Fibroblast of skin of right quadriceps (primary cell): ENCODE measurements at regions not wholly inside any gene's neighbourhood (a gene's known extent, or its start where the extent isn't known, plus 50 kb on each side); places are given as distances from the start of the nearest gene placed in this dataset.
"Not testable (repeated sequence)": the region's sequence is repeated elsewhere in the genome, so short reads cannot be mapped to it uniquely, and the experiment has no call there.

Source experiments
- DNase-seq: peaks from one replicate; pipeline ENCODE4 v3.0.0-alpha.2; 2013

- no peak for DNase-seq
Observed at GRCh38 chr10:60508831-60509230, 119.2 kb upstream of the ANK3 start.

DNA sequence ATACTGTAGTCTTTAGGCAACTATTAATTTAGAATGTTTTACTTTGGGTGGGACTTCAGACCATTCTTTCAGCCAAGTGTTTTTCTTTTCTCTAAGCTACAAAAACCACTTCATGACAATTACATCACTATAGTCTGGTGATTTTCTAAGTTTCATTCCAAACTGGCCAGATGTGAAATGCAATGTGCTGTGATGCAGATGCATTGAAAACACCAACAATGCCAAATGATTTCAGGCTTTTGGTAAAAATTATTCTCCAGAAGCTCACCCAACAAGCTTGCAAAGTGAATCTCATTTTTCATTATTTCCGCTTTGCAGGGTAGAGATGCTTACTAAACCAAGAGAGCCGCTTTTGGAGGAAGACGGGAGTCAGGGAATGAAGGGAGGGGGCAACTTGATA is 118.4 kb upstream of the ANK3 start:
- no peak for DNase-seq

- DNase-seq = no peak
Observed at GRCh38 chr10:60502621-60503020, 112.9 kb upstream of the ANK3 start.

DNA sequence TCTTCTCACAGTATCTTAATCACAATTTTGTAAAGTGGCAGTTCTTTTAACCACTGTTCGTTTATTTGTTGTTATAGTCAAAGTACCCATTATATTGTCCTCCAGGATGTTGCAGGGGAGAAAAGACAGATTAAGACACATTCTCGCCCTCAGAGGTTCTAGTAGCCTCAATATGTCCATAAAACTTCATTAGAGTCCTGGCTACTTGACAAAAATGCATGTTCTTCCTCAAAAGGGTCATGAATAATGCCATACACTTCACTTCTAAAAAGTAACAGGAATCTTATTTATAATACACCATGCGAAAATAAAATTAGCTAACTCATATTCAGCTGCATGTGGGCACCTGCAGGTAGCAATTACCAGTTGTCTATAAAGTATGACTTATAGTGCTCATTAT is 109.3 kb upstream of the ANK3 start:
- no peak for DNase-seq

DNA sequence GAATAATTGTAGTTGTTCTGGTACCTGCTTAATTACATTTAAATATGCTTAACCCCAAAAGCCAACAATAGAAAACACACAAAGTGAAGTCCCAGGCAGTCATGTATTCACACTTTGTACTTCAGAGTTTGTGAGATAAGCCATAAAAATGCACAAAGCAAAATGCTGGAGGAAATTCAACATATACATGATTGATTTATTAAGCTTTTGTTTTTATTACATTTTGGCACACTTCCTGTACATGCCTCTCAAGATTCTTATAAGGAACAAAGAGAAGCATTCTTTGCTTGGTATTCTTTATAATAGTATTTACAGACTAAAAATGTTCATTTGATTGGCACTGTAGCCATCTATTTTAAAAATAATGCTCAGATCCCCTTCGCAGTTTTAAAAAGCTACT is 107.7 kb upstream of the ANK3 start:
- no peak for DNase-seq

DNA sequence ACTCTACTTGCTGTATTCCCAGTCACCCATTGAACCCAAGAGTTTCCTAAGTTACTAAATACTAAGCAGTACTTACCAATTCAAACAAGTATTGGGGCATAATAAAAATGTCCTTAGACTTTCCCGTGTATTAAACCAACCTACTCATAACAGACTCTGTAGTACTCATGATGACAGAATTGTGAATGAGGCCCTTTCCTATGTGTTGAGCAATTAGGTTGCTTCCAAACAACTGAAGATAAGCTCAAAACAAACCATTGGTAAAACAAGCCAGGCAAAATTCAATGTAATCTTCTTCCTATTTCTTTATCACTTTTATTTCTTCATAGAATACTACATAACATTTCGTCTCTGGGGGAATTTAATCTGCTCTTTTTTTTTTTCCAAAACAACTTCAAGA is 106.5 kb upstream of the ANK3 start:
- DNase-seq = no peak

GRCh38 chr10:60495338-60496055 is 105.8 kb upstream of the ANK3 start:
- peak; percentile 63 for DNase-seq

- no peak for DNase-seq
Observed at GRCh38 chr10:60494774-60495173, 105.1 kb upstream of the ANK3 start.

GRCh38 chr10:60491162-60491561 is 101.5 kb upstream of the ANK3 start:
- no peak for DNase-seq

- no peak for DNase-seq
Observed at GRCh38 chr10:60490013-60490412, 100.3 kb upstream of the ANK3 start.

DNA sequence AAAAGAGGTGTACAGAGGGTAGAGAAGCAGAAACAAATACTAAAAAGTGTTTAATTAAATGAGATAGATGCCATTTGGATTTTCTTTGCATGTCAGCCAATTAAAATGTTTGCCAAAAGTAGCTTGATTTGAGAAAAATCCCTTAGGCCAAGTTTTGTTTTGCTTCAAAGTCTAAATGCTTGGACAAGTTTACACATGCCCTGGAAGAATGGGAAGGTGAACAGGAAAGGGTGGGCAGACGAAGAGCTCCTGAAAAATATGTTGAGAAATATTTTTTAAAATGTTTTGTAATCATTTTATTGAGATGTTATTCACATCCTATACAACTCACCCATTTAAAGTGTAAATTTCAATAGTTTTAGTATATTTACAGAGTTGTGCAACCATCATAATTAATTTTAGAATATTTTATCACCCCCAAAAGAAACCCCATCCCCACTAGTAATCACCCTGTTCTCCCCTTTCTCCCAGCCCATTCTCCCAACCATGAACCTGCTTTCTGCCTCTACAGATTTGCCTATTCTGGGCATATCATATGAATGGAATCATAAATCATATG is 98.5 kb upstream of the ANK3 start:
- no peak for DNase-seq

DNA sequence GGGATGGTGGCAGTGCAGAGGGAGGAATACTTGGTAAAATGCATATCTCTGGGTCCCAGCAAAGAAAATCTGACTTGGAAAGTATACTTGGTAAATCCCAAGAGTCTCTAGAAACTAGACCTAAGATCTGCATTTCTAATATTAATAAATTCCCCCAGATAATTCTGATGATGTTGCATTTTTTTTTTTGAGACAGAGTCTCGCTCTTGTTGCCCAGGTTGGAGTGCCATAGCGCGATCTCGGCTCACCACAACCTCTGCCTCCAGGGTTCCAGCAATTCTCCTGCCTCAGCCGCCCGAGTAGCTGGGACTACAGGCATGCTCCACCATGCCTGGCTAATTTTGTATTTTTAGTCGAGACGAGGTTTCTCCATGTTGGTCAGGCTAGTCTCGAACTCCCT is 97.9 kb upstream of the ANK3 start:
- DNase-seq = no peak

- DNase-seq = no peak
Observed at GRCh38 chr10:60485025-60485424, 95.3 kb upstream of the ANK3 start.

GRCh38 chr10:60480865-60481563 is 91.3 kb upstream of the ANK3 start:
- DNase-seq = peak; percentile 82

- peak; percentile 42 for DNase-seq
Observed at GRCh38 chr10:60479305-60480020, 89.8 kb upstream of the ANK3 start.

- DNase-seq = no peak
Observed at GRCh38 chr10:60476451-60476850, 86.8 kb upstream of the ANK3 start.

- no peak for DNase-seq
Observed at GRCh38 chr10:60473557-60473956, 83.9 kb upstream of the ANK3 start.

DNA sequence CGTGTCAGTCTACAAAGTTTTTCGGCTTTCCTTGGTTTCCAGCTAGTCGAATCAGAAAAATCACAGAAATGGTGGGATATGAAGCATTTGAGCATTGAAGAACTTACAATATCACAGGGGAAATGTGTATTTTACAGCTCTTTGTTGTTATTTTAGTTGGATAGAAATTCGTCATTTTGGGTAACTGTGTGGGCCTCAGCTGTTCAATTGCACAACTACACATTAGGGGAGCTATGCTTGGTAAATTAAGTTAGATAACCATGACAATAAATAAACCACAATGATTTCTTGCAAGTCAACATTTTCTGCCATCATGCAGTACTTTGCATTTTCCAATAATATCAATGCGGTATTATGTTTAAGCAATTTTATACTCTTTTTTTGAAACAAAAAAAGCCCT is 80.4 kb upstream of the ANK3 start:
- no peak for DNase-seq

DNA sequence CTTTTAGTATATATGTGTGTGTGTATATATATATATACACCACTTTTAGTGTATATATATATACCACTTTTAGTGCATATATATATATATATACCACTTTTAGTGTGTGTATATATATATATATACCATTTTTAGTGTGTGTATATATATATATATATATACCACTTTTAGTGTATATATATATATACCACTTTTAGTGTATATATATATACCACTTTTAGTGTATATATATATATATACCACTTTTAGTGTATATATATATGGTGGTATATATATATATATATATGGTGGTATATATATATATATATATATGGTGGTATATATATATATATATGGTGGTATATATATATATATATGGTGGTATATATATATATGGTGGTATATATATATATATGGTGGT is 79.5 kb upstream of the ANK3 start:
- not testable (repeated sequence) for DNase-seq

DNA sequence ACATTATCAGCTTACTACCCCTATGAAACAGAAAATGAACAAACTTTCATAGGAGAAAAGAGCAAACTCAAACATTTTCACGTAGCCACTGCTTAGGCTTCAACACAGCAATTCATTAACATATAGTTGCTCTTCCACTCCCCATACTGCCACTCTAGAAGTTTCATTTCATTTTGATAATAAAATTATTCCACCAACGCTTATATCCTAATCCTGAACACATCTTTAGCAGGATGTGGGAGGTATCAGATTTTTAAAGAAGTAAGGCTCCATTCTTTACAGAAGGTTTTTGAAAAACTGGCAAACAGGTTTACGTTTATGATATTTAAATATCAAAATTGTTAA is 77.5 kb upstream of the ANK3 start:
- no peak for DNase-seq

- peak; percentile 75 for DNase-seq
Observed at GRCh38 chr10:60466267-60467201, 76.9 kb upstream of the ANK3 start.

DNA sequence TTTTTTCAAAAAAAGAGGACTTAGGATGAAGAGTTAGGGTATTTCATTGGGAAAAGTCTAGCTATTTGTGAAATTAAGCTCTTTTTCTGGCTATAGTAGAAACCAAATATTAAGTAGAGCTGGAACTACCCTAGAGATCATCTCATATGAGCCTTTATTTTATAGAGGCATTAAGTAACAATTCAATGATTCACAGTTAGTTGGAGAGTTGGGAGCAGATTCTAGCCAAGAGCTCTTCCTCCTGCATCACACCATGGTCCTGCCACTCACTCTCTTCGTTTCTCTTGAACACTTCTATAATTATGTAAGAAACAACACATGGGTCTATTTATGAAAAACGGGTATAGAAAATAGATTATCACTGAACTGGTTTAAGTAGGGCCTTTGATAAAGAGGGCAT is 76.1 kb upstream of the ANK3 start:
- DNase-seq = peak; percentile 47

GRCh38 chr10:60464659-60465058 is 75.0 kb upstream of the ANK3 start:
- no peak for DNase-seq
